Stromal cell of bone marrow (primary cell): ENCODE measurements at regions not wholly inside any gene's neighbourhood (a gene's known extent, or its start where the extent isn't known, plus 50 kb on each side); places are given as distances from the start of the nearest gene placed in this dataset.
"Not testable (repeated sequence)": the region's sequence is repeated elsewhere in the genome, so short reads cannot be mapped to it uniquely, and the experiment has no call there.

Source experiments
- DNase-seq: peaks from one replicate; pipeline ENCODE4 v3.0.0-alpha.2; 2012; ENCODE audit warnings: low read depth

- no peak for DNase-seq
Observed at GRCh38 chr7:152905949-152906348, 146.4 kb downstream of the ACTR3B start.

GRCh38 chr7:152907042-152907761 lies 147.7 kb downstream of the ACTR3B start:
- no peak for DNase-seq

GRCh38 chr7:152909280-152909679 lies 149.7 kb downstream of the ACTR3B start:
- DNase-seq = no peak

- no peak for DNase-seq
Observed at GRCh38 chr7:152909683-152910544, 150.4 kb downstream of the ACTR3B start.

- DNase-seq = no peak
Observed at GRCh38 chr7:152910545-152911225, 151.1 kb downstream of the ACTR3B start.

GRCh38 chr7:152911226-152911560 lies 151.6 kb downstream of the ACTR3B start:
- DNase-seq = no peak

- DNase-seq = no peak
Observed at GRCh38 chr7:152911922-152912321, 152.4 kb downstream of the ACTR3B start.

- no peak for DNase-seq
Observed at GRCh38 chr7:152912511-152912910, 153.0 kb downstream of the ACTR3B start.

GRCh38 chr7:152913492-152913891 lies 153.9 kb downstream of the ACTR3B start:
- no peak for DNase-seq

GRCh38 chr7:152914014-152914844 lies 154.7 kb downstream of the ACTR3B start:
- DNase-seq = no peak

GRCh38 chr7:152914845-152915102 lies 155.2 kb downstream of the ACTR3B start:
- not testable (repeated sequence) for DNase-seq

GRCh38 chr7:152922318-152923081 lies 162.9 kb downstream of the ACTR3B start:
- no peak for DNase-seq

- DNase-seq = no peak
Observed at GRCh38 chr7:152923711-152924110, 164.2 kb downstream of the ACTR3B start.

- no peak for DNase-seq
Observed at GRCh38 chr7:152924238-152924637, 164.7 kb downstream of the ACTR3B start.

GRCh38 chr7:152924826-152925411 lies 165.4 kb downstream of the ACTR3B start:
- no peak for DNase-seq

- no peak for DNase-seq
Observed at GRCh38 chr7:152925412-152926147, 166.0 kb downstream of the ACTR3B start.

GRCh38 chr7:152931633-152932032 lies 172.1 kb downstream of the ACTR3B start:
- no peak for DNase-seq

GRCh38 chr7:152937282-152937681 lies 177.7 kb downstream of the ACTR3B start:
- DNase-seq = no peak

GRCh38 chr7:152946616-152947015 lies 187.1 kb downstream of the ACTR3B start:
- not testable (repeated sequence) for DNase-seq

GRCh38 chr7:152947686-152948085 lies 188.1 kb downstream of the ACTR3B start:
- no peak for DNase-seq
